ENCODE measurements at regions not wholly inside any gene's neighbourhood (a gene's known extent, or its start where the extent isn't known, plus 50 kb on each side); places are given as distances from the start of the nearest gene placed in this dataset.

DNA sequence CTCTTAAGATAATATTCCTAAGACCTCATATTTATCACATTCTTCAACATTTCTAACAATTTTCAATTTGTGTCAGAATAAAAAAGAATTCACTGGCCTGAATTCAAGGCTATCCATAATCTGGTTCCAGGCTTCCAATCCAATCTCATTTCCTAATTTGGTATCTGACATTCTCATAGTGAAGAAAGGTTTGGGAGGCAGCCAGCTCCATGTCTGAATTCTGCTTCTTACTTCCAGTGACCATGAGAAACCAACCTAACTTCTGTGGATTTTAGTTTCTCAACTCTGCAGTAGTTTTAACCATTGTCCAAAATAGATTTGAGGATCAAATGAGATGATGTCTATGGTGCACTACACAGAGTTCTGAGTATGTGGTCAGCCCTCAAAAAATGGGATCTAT is 439.1 kb upstream of the GCFC2 start:
- TF ChIP-seq, protein P1, sequence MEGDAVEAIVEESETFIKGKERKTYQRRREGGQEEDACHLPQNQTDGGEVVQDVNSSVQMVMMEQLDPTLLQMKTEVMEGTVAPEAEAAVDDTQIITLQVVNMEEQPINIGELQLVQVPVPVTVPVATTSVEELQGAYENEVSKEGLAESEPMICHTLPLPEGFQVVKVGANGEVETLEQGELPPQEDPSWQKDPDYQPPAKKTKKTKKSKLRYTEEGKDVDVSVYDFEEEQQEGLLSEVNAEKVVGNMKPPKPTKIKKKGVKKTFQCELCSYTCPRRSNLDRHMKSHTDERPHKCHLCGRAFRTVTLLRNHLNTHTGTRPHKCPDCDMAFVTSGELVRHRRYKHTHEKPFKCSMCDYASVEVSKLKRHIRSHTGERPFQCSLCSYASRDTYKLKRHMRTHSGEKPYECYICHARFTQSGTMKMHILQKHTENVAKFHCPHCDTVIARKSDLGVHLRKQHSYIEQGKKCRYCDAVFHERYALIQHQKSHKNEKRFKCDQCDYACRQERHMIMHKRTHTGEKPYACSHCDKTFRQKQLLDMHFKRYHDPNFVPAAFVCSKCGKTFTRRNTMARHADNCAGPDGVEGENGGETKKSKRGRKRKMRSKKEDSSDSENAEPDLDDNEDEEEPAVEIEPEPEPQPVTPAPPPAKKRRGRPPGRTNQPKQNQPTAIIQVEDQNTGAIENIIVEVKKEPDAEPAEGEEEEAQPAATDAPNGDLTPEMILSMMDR (IDR thresholded peaks at IDR 0.05) = no peak
- no peak for TF ChIP-seq ZFX (IDR thresholded peaks at IDR 0.05; ENCODE audit: borderline replicate concordance)
